Muscle of back (tissue), 3 donors: ENCODE measurements at regions not wholly inside any gene's neighbourhood (a gene's known extent, or its start where the extent isn't known, plus 50 kb on each side); places are given as distances from the start of the nearest gene placed in this dataset.
"Not testable (repeated sequence)": the region's sequence is repeated elsewhere in the genome, so short reads cannot be mapped to it uniquely, and the experiment has no call there.

Experiments used
- DNase-seq, 3 donors: peaks; one replicate each; pipeline versions ENCODE4 v3.0.0 to v3.0.0-alpha.2; 2013

DNA sequence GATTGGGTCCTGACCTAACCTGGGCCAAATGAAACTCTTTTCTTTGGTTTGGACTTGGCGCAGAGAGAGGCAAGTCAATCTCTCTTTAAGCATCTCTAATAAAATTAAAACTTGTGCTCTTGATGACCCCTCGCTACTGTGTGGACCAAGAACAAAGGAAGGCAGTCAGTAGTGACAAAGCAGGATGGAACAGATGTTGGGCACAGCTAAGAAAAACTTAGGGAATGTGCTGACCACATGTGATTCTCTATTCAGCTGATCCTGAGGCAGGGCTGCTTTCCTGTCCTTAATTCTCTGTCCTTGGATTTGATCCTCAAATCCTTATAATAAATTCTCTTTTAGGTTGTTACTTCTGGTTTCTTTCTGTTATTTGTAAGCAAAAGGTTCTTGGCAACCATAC lies 259.9 kb downstream of the ZIC1 start:
- DNase-seq, result no peak

- no peak for DNase-seq
These were observed 262.9 kb downstream of the ZIC1 start for GRCh38 chr3:147672035-147672434.

DNA sequence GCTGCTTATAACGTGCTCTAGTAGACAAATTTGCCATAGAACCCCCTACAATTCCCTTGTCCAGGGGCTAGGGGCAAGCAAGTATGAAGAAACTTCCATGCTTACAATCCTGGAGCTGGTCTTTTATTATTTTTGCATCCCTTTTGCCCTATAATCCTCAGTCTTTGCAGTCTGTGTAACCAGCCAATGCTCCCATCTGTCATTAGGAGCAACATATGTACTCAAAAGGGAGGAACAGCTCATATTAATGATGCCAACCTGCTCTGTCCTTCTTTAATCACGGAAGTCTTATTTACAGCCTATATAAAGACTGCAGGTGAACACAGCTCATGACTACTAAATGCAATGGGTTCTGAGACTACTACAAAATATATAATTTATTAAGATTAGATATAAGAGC lies 263.3 kb downstream of the ZIC1 start:
- DNase-seq, result no peak

DNA sequence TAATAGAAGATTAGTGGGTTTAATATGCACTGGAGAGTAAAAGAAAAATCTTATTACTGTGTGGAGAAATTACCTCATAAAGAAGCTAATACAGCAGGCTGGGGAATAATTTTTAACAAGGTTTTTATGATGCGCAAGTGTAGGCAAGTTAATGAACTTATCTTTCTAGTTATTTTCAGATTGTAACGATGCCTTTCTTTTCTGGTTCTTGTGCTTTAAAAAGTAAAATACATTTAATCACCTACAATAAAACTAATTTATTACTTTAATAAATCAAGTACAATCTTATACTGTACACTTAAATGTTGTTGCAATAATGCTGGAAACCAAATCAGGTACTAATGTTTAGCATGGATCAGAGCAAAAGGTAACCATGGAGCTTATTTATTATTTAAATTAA lies 266.6 kb downstream of the ZIC1 start:
- no peak for DNase-seq

DNA sequence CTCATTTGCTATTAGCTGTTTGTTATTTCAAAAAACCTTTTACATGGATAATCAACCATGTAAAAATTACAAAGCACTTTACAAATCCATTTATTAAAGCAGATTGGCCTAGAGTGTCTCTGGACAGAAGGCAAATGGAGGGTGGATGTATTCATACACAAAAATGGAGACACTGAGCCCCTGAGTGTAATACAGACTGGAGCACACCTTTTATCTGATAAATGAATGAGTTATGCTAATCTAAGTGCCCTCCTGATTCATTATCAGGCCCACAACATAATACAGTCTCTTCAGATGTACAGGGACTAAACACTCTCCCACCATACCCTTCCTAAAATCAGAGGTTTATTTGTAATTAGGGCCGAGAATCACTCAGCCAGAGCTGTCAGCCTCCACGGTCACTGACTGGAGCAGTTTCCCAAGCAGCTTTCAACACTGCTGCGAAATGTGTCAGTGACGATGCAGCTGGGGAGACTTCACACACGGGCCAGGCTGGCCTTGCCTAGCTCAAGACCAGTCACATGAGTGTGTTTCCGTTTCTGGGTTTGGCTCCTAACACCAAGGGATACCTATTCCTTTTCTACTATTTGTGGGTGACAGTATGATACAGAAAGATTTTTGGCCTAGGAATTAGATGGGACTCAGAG lies 271.8 kb downstream of the ZIC1 start:
- DNase-seq, result no peak

DNA sequence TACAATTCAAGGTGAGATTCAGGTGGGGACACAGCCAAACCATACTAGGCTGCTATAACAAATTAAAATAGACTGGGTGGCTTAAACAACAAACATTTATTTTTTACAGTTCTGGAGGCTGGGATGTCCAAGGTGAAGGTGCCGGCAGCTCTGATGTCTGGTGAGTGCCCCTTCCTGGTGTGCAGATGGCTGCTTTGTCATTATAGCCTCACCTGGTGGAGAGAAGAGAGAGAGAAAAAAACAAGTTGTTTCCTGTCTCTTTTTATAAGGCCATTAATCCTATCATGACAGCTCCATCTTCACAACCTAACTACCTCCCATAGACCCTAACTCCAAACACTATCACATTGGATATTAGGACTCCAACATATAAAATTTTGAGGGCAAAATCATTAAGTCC lies 279.7 kb downstream of the ZIC1 start:
- DNase-seq, result no peak

DNA sequence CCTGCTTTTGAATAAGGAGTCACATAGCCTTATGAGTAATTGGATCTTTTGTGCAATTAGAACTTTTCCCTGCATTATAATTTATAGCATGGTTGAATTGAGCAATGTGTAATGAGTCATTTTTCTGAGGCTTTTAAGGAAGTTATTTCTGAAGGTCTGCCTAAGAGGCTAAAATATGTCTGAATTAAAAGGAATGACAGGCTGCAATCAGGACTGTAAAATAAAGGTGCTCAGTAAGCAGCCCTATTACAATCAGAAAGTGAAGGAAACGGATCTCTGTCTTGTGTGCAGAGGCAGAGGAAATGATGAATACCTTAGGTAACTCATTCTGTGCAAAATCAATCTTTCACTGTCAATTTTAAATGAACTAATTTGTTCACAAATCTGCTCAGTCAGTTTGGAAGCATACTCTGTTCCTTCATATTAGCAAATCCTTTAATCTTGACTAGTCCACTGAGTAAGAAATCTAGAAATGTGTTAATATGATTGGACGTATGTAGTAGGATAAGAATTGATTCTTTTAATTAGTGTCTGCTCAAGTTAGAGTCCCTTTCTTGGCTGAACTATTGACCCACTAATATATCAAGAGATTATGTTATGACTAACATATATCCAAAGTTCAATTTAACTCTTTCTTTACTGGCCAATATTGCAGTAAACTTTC lies 290.1 kb downstream of the ZIC1 start:
- DNase-seq, result peak in 1 of 3 donors; percentile 47

- peak in 2 of 3 donors; percentile 72 to 83 for DNase-seq
These were observed 292.0 kb downstream of the ZIC1 start for GRCh38 chr3:147701195-147701594.

- DNase-seq, result peak in 1 of 3 donors; percentile 56
These were observed 293.3 kb downstream of the ZIC1 start for GRCh38 chr3:147702509-147702908.

- DNase-seq, result peak in 1 of 3 donors; percentile 30
These were observed 296.5 kb downstream of the ZIC1 start for GRCh38 chr3:147705651-147706051.

- not testable (repeated sequence) for DNase-seq
These were observed 301.6 kb downstream of the ZIC1 start for GRCh38 chr3:147710753-147711152.

GRCh38 chr3:147712357-147712756 lies 303.2 kb downstream of the ZIC1 start:
- no peak for DNase-seq

- not testable (repeated sequence) for DNase-seq
These were observed 303.6 kb downstream of the ZIC1 start for GRCh38 chr3:147712758-147713157.

DNA sequence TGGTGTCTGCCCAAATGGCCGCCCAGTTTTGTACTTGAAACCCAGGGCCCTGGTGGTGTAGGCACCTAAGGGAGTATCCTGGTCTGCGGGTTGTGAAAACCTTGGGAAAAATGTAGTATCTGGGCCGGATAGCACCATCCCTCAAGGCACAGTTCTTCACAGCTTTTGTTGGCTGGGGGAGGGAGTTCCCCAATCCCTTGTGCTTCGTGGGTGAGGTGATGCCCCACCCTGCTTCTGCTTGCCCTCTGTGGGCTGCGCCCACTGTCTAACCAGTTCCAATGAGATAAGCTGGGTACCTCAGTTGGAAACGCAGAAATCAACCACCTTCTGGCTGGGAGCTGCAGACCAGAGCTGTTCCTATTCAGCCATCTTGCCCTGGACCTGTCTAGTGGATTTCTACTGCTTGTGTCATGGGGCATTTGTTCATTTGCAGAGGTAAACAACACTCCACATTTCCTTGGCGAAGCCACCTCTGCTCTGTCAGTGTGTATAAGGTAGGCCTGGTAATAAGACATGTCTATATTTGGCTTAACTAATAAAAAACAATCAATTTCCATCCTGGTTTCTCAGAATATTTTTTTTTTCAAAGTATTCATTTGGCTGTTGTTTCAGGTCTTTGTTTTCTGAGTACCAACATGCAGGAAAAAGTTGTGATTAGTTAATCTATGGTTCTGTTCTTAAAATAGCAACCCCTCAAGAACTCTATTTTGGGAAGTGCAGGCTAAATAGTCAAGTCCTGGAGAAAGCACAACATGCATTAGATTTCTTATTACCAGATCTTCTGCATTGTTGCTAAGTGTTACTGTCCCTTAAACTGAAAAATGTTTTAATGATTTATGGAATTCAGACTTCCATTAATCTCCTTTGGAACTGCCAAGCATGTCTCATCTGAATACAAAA lies 304.3 kb downstream of the ZIC1 start:
- DNase-seq, result peak in 1 of 3 donors; percentile 39

DNA sequence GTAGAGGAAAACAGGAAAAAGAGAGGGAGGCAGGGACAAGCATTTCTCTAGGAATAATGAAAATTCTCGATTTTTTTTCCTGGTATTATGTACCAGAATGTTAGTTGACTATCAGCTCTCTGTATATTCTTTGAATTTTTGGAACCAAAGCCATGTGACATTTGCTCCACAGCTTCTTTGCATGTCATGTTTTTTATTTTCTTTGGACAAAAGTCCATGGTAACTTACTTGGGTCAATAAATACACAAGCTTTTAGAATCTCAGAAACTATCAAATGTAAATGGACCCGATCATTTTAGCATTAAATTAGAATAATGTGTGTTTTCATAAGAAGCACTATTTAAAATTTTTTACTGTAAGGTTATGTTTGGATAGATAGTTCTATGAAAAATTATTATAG lies 320.5 kb downstream of the ZIC1 start:
- DNase-seq, result no peak

GRCh38 chr3:147730284-147730683 lies 321.1 kb downstream of the ZIC1 start:
- DNase-seq, result no peak

GRCh38 chr3:147733217-147733616 lies 324.1 kb downstream of the ZIC1 start:
- no peak for DNase-seq

GRCh38 chr3:147735616-147736015 lies 326.5 kb downstream of the ZIC1 start:
- no peak for DNase-seq

DNA sequence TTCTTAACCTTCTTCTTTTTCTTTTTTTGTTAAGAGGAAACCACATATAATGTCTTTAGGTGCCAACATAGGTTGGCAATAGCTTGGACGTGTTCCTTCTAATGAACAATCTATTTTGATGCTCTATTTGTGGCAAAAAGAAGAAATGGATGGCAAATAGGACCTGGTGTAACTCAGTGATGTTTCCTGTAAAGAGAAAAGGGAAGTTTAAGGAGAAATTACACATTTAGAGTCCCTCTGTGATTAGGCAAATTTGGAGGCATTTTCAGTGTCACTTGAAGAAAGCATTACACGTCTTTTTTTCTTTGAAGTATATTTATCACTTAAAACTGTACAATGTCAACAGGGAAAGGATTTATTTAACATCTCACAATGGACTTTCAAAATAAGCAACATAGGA lies 327.1 kb downstream of the ZIC1 start:
- DNase-seq, result no peak

GRCh38 chr3:147737376-147737775 lies 328.2 kb downstream of the ZIC1 start:
- DNase-seq, result peak in 1 of 3 donors; percentile 6

GRCh38 chr3:147740928-147741327 lies 331.8 kb downstream of the ZIC1 start:
- no peak for DNase-seq

DNA sequence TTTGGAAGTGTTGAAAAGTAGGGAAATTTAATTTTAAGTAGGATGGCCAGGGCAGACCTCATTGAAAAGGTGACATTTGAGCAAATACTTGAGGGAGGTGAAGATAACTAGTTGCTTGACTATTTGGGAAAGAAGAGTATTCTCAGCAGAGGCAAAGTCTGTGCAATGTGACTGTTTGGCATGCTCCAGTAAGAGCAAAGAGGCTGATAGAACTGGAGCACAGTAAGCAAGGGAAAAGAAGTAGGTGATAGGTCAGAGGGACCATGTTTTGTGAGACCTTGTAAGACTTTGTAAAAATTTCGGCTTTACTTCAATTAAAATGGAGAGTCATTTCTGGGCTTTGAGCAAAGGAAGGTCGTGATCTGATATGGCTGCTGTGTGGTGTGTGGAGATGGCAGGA lies 335.8 kb downstream of the ZIC1 start:
- no peak for DNase-seq

- no peak for DNase-seq
These were observed 346.1 kb downstream of the ZIC1 start for GRCh38 chr3:147755310-147755709.
